CD4-positive, alpha-beta T cell (primary cell): ENCODE measurements at regions not wholly inside any gene's neighbourhood (a gene's known extent, or its start where the extent isn't known, plus 50 kb on each side); places are given as distances from the start of the nearest gene placed in this dataset.

Experiments
- ATAC-seq: fragments of 200-7000 bp; cut with Tn5 transposase; one replicate; pipeline ENCODE4 v1.10.0; 2022; ENCODE audit warnings: mild to moderate bottlenecking; ENCODE audit not compliant: poor library complexity
- CTCF ChIA-PET: fragments of 350-600 bp; sonication (Branson Sonifier 250); formaldehyde crosslinking; loops from one replicate; lab custom pipeline; 2021; ENCODE audit warnings: antibody characterized with exemption, inconsistent platforms; lab: Charles Lee
- POLR2A ChIA-PET: fragments of 350-600 bp; sonication (Branson Sonifier 250); formaldehyde crosslinking; loops from one replicate; lab custom pipeline; 2021; ENCODE audit warnings: antibody characterized with exemption, inconsistent platforms; lab: Charles Lee
- DNase-seq, 14 experiments: peaks; one replicate each; pipeline ENCODE4 v3.0.0-alpha.2; 2013 to 2020; ENCODE audit warnings: mixed read lengths in 2 of 14
- H3K27ac ChIP-seq, 2 donors: one replicate each; pipeline versions ENCODE4 v1.5.1 to v1.7.0; 2013; ENCODE audit warnings: low read length in 2 of 2, low read depth in 1 of 2, mild to moderate bottlenecking in 1 of 2
- H3K27me3 ChIP-seq, 2 experiments: 1 replicate in 1 of 2; 2 replicates in 1 of 2; pipeline versions ENCODE4 v1.6.1 to v1.7.0; 2013; ENCODE audit warnings: low read length in 2 of 2, control low read depth in 1 of 2, mild to moderate bottlenecking in 1 of 2, moderate library complexity in 1 of 2; ENCODE audit not compliant: insufficient read depth in 2 of 2, control insufficient read depth in 1 of 2
- H3K36me3 ChIP-seq: one replicate; pipeline ENCODE4 v1.6.1; 2013; ENCODE audit warnings: low read length, control low read depth; ENCODE audit not compliant: insufficient read depth
- H3K4me1 ChIP-seq: one replicate; pipeline ENCODE4 v1.6.1; 2013; ENCODE audit warnings: low read length, control low read depth; ENCODE audit not compliant: insufficient read depth
- H3K4me3 ChIP-seq: one replicate; pipeline ENCODE4 v1.5.1; 2013; ENCODE audit warnings: mild to moderate bottlenecking, low read length, moderate library complexity
- H3K9me3 ChIP-seq, 2 experiments: 1 replicate in 1 of 2; 2 replicates in 1 of 2; pipeline versions ENCODE4 v1.6.1 to v1.7.0; 2013; ENCODE audit warnings: low read length in 2 of 2, mild to moderate bottlenecking in 2 of 2, control low read depth in 1 of 2, moderate library complexity in 1 of 2; ENCODE audit not compliant: control insufficient read depth in 1 of 2, insufficient read depth in 1 of 2
- H3K27ac Mint-ChIP-seq: one replicate; pipeline ENCODE4 v1.8.0; 2020; ENCODE audit warnings: mixed read lengths
- H3K27me3 Mint-ChIP-seq: one replicate; pipeline ENCODE4 v1.8.0; 2021; ENCODE audit warnings: mixed read lengths
- H3K36me3 Mint-ChIP-seq: one replicate; pipeline ENCODE4 v1.8.0; 2021; ENCODE audit warnings: low read depth, mixed read lengths
- H3K4me1 Mint-ChIP-seq: one replicate; pipeline ENCODE4 v1.8.0; 2021; ENCODE audit warnings: low read depth, mixed read lengths
- H3K4me3 Mint-ChIP-seq: one replicate; pipeline ENCODE4 v1.8.0; 2020; ENCODE audit warnings: mild to moderate bottlenecking, mixed read lengths
- H3K9me3 Mint-ChIP-seq: one replicate; pipeline ENCODE4 v1.8.0; 2020; ENCODE audit warnings: mixed read lengths
- CTCF ChIP-seq: fragments of 200-600 bp; IDR thresholded peaks from one replicate; pipeline ENCODE4 v1.8.0; 2022; ENCODE audit warnings: antibody characterized with exemption, mild to moderate bottlenecking
- intact Hi-C, 2 experiments: fragments of 100-400 bp; cut with DNase I in 1 of 2; cut with micrococcal nuclease in 1 of 2; formaldehyde crosslinking; loops; one replicate each; pipeline versions ENCODE4 v1.15.1 to v1.9.0; 2023 to 2025; cut with DNase I, micrococcal nuclease

DNA sequence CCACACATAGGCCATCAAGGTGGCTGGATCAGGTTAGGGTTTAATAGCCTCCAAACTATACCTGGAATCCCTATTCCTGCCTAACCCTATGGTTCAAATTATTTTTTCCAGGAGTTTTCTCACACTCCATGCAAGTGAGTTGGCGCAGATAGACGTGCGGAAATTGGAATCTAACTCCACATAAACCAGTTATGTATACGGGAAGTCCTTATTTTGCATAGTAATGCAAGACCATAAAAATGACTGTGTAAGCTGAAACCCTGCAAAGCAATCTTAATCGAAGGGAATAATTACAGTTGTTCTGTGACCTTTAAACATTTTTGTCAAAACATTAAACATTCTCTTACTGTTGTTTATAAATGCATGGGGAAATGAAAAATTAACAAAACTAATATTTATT is 200.1 kb upstream of the SIX2 start:
- no peak for TF ChIP-seq CTCF
- Mint-ChIP-seq H3K4me1 (no peaks in the 10 kb centered on the region), H3K36me3 (no peaks in the 10 kb centered on the region), H3K27me3 (peaks cover 14% of the 10 kb centered on the region), H3K27ac (no peak overlapping the region), H3K4me3 (no peak overlapping the region), H3K9me3 (no peaks in the 10 kb centered on the region)
- Histone ChIP-seq H3K36me3 (no peaks in the 10 kb centered on the region), H3K4me3 (no peak overlapping the region), H3K27ac (no peak overlapping the region), H3K9me3 (no peaks in the 10 kb centered on the region), H3K4me1 (no peaks in the 10 kb centered on the region), H3K27me3 (peaks cover 0 to 3% of the 10 kb centered on the region in 2 experiments)
- intact Hi-C loops: no loop called here
- no peak for ATAC-seq
- DNase-seq: no peak
- POLR2A ChIA-PET: no interaction called here
- CTCF ChIA-PET: no interaction called here

DNA sequence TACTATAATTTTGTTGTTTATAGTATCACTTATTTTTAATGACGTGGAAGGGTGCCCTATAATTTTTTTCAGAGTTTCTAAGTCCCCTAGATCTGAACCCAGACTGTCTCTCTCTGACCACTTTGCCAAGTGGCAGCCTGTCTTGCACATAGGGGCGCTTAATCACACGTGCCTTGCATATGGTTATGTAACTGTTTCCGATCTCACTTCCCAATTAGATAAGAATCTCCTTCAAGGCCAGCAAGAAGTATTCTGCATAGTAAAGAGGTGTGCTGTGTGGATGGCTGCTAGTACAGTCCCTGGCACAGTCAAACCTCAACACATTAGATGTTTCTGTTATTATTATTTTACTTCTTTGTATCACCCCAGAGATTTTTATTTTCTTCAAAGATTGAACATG is 197.8 kb upstream of the SIX2 start:
- TF ChIP-seq CTCF: no peak
- Histone ChIP-seq H3K4me3 (no peak overlapping the region), H3K9me3 (peaks cover 0 to 4% of the 10 kb centered on the region in 2 experiments), H3K27ac (no peak overlapping the region), H3K36me3 (no peaks in the 10 kb centered on the region), H3K4me1 (no peaks in the 10 kb centered on the region), H3K27me3 (no peaks in the 10 kb centered on the region)
- DNase-seq: no peak
- Mint-ChIP-seq H3K27me3 (peaks cover 4% of the 10 kb centered on the region), H3K27ac (no peak overlapping the region), H3K4me3 (no peak overlapping the region), H3K36me3 (no peaks in the 10 kb centered on the region), H3K9me3 (no peaks in the 10 kb centered on the region), H3K4me1 (no peaks in the 10 kb centered on the region)
- intact Hi-C loops: no loop called here
- no peak for ATAC-seq
- CTCF ChIA-PET: no interaction called here
- POLR2A ChIA-PET: no interaction called here

- Histone ChIP-seq H3K27ac (no peak overlapping the region), H3K4me1 (no peaks in the 10 kb centered on the region), H3K9me3 (peaks cover 5 to 11% of the 10 kb centered on the region in 2 experiments), H3K36me3 (no peaks in the 10 kb centered on the region), H3K4me3 (no peak overlapping the region), H3K27me3 (no peaks in the 10 kb centered on the region)
- Mint-ChIP-seq H3K4me3 (no peak overlapping the region), H3K4me1 (no peaks in the 10 kb centered on the region), H3K9me3 (no peaks in the 10 kb centered on the region), H3K27me3 (peaks cover 8% of the 10 kb centered on the region), H3K36me3 (no peaks in the 10 kb centered on the region), H3K27ac (no peak overlapping the region)
- intact Hi-C loops: no loop called here
- ATAC-seq: no peak
- POLR2A ChIA-PET: no interaction called here
- DNase-seq: no peak
- TF ChIP-seq CTCF: no peak
- CTCF ChIA-PET: no interaction called here
Measured at GRCh38 chr2:45205985-45206384, 196.7 kb upstream of the SIX2 start.
